Fibroblast of lung (primary cell): ENCODE measurements at regions not wholly inside any gene's neighbourhood (a gene's known extent, or its start where the extent isn't known, plus 50 kb on each side); places are given as distances from the start of the nearest gene placed in this dataset.
"Not testable (repeated sequence)": the region's sequence is repeated elsewhere in the genome, so short reads cannot be mapped to it uniquely, and the experiment has no call there.

Experiments used
- DNase-seq, 2 donors: peaks; one replicate each; pipeline versions ENCODE4 v3.0.0 to v3.0.0-alpha.2; 2010; ENCODE audit warnings: low read depth in 2 of 2
- H2AFZ ChIP-seq: 2 replicates; pipeline ENCODE4 v1.5.1; 2012; ENCODE audit warnings: low read length, control low read depth, inconsistent platforms
- H3K27ac ChIP-seq: 2 replicates; pipeline ENCODE4 v1.5.1; 2011; ENCODE audit warnings: low read length, control low read depth; ENCODE audit not compliant: insufficient read depth
- H3K27me3 ChIP-seq: 2 replicates; pipeline ENCODE4 v1.5.1; 2011; ENCODE audit warnings: mild to moderate bottlenecking, low read length; ENCODE audit not compliant: control insufficient read depth, insufficient read depth
- H3K36me3 ChIP-seq: 2 replicates; pipeline ENCODE4 v1.5.1; 2011; ENCODE audit warnings: low read length; ENCODE audit not compliant: control insufficient read depth, insufficient read depth
- H3K4me1 ChIP-seq: 2 replicates; pipeline ENCODE4 v1.5.1; 2011; ENCODE audit warnings: low read length; ENCODE audit not compliant: control insufficient read depth, insufficient read depth; ENCODE audit errors: extremely low read depth
- H3K4me2 ChIP-seq: 2 replicates; pipeline ENCODE4 v1.5.1; 2011; ENCODE audit warnings: low read length, control low read depth; ENCODE audit not compliant: insufficient read depth; ENCODE audit errors: extremely low read depth
- H3K4me3 ChIP-seq, 4 experiments: fragments of 200-600 bp in 1 of 4; sonication (generic) in 1 of 4; replicated peaks in 1 of 4; 2 replicates each; pipeline ENCODE4 v1.5.1; 2011 to 2016; ENCODE audit warnings: low read length in 4 of 4, low read depth in 3 of 4, mild to moderate bottlenecking in 3 of 4, control low read depth in 2 of 4, inconsistent platforms in 1 of 4, mixed read lengths in 1 of 4; ENCODE audit not compliant: insufficient read depth in 1 of 4; ENCODE audit errors: control extremely low read depth in 1 of 4
- H3K79me2 ChIP-seq: 2 replicates; pipeline ENCODE4 v1.5.1; 2012; ENCODE audit warnings: mild to moderate bottlenecking, low read length, inconsistent platforms; ENCODE audit not compliant: control insufficient read depth, insufficient read depth
- H3K9ac ChIP-seq: 2 replicates; pipeline ENCODE4 v1.5.1; 2011; ENCODE audit warnings: mild to moderate bottlenecking, low read length, control low read depth; ENCODE audit not compliant: insufficient read depth
- H3K9me3 ChIP-seq: 2 replicates; pipeline ENCODE4 v1.5.1; 2012; ENCODE audit warnings: low read depth, low read length; ENCODE audit not compliant: control insufficient read depth, insufficient read depth
- H4K20me1 ChIP-seq: 2 replicates; pipeline ENCODE4 v1.5.1; 2011; ENCODE audit warnings: low read length; ENCODE audit not compliant: control insufficient read depth, insufficient read depth; ENCODE audit errors: extremely low read depth
- CTCF ChIP-seq, 2 donors: IDR thresholded peaks in 1 of 2; conservative IDR thresholded peaks in 1 of 2; 1 replicate in 1 of 2; 2 replicates in 1 of 2; pipeline ENCODE4 v1.5.1; 2011 to 2012; ENCODE audit warnings: low read length in 2 of 2, control low read depth in 1 of 2, inconsistent platforms in 1 of 2, low read depth in 1 of 2, mild to moderate bottlenecking in 1 of 2
- EZH2 ChIP-seq: IDR thresholded peaks from 2 replicates; pipeline ENCODE4 v1.5.1; 2012; ENCODE audit warnings: low read length, control low read depth, mild to moderate bottlenecking; ENCODE audit errors: missing control alignments

- Histone ChIP-seq H3K27me3 (no peaks in the 10 kb centered on the region), H3K27ac (no peak overlapping the region), H3K79me2 (no peaks in the 10 kb centered on the region), H3K4me2 (no peak overlapping the region), H3K9ac (no peak overlapping the region), H3K36me3 (no peaks in the 10 kb centered on the region), H3K4me3 (no peak overlapping the region), H2AFZ (no peak overlapping the region), H4K20me1 (no peaks in the 10 kb centered on the region), H3K4me1 (no peaks in the 10 kb centered on the region), H3K9me3 (no peaks in the 10 kb centered on the region)
- DNase-seq = no peak
- TF ChIP-seq EZH2 (no peak), CTCF (conservative IDR thresholded peaks at IDR 0.05 in 1 of 2, IDR thresholded peaks at IDR 0.05 in 1 of 2; ENCODE audit: low read depth in 1 of 2, low read length in 2 of 2) (no peak)
Observed at GRCh38 chr3:193917158-193917557, 218.8 kb upstream of the HES1 start.

GRCh38 chr3:193921465-193921864 is 214.5 kb upstream of the HES1 start:
- Histone ChIP-seq H3K36me3 (no peaks in the 10 kb centered on the region), H3K27me3 (no peaks in the 10 kb centered on the region), H3K4me1 (no peaks in the 10 kb centered on the region), H3K27ac (no peak overlapping the region), H2AFZ (no peak overlapping the region), H3K4me2 (no peak overlapping the region), H3K79me2 (no peaks in the 10 kb centered on the region), H3K9ac (no peak overlapping the region), H4K20me1 (no peaks in the 10 kb centered on the region), H3K4me3 (no peak overlapping the region), H3K9me3 (no peaks in the 10 kb centered on the region)
- no peak for DNase-seq
- TF ChIP-seq CTCF (conservative IDR thresholded peaks at IDR 0.05 in 1 of 2, IDR thresholded peaks at IDR 0.05 in 1 of 2; ENCODE audit: low read depth in 1 of 2, low read length in 2 of 2) (no peak), EZH2 (no peak)

- H3K4me2 ChIP-seq = no peak overlapping the region
- no peaks in the 10 kb centered on the region for H3K79me2 ChIP-seq
- TF ChIP-seq EZH2 = no peak
- no peak for TF ChIP-seq CTCF (conservative IDR thresholded peaks at IDR 0.05 in 1 of 2, IDR thresholded peaks at IDR 0.05 in 1 of 2; ENCODE audit: low read depth in 1 of 2, low read length in 2 of 2)
- no peaks in the 10 kb centered on the region for H3K9me3 ChIP-seq
- H4K20me1 ChIP-seq = no peaks in the 10 kb centered on the region
- no peak overlapping the region for H3K9ac ChIP-seq
- DNase-seq = no peak
- no peak overlapping the region for H3K4me3 ChIP-seq
- no peaks in the 10 kb centered on the region for H3K36me3 ChIP-seq
- H3K27ac ChIP-seq = no peak overlapping the region
- H2AFZ ChIP-seq = no peak overlapping the region
- peaks cover 4% of the 10 kb centered on the region for H3K27me3 ChIP-seq
- no peaks in the 10 kb centered on the region for H3K4me1 ChIP-seq
Observed at GRCh38 chr3:193922034-193922774, 213.7 kb upstream of the HES1 start.

GRCh38 chr3:193923958-193924357 is 212.0 kb upstream of the HES1 start:
- H4K20me1 ChIP-seq, H3K9me3 ChIP-seq, H3K79me2 ChIP-seq, H3K36me3 ChIP-seq, H3K27ac ChIP-seq, DNase-seq, H3K9ac ChIP-seq, H3K4me1 ChIP-seq, H2AFZ ChIP-seq, H3K4me2 ChIP-seq, H3K4me3 ChIP-seq, H3K27me3 ChIP-seq: not testable (repeated sequence)

GRCh38 chr3:193926071-193926470 is 209.9 kb upstream of the HES1 start:
- H3K9ac ChIP-seq, DNase-seq, H3K4me2 ChIP-seq, H3K79me2 ChIP-seq, H3K27me3 ChIP-seq, H3K9me3 ChIP-seq, H3K4me3 ChIP-seq, H2AFZ ChIP-seq, H3K4me1 ChIP-seq, H4K20me1 ChIP-seq, H3K36me3 ChIP-seq, H3K27ac ChIP-seq: not testable (repeated sequence)
